Heart right ventricle (tissue), 16 donors: ENCODE measurements at regions not wholly inside any gene's neighbourhood (a gene's known extent, or its start where the extent isn't known, plus 50 kb on each side); places are given as distances from the start of the nearest gene placed in this dataset.

Experiments
- ATAC-seq, 8 donors: fragments of 200-7000 bp; cut with Tn5 transposase; one replicate each; pipeline ENCODE4 v1.9.1; 2020; ENCODE audit warnings: mild to moderate bottlenecking in 8 of 8, moderate library complexity in 8 of 8, moderate number of reproducible peaks in 1 of 8
- DNase-seq, 2 donors: peaks; one replicate each; pipeline ENCODE4 v3.0.0-alpha.2; 2020
- H3K27ac ChIP-seq, 10 donors: fragments of 200-600 bp; sonication (generic) in 2 of 10; one replicate each; pipeline versions ENCODE4 v1.5.0 to v1.8.0; 2020 to 2022; ENCODE audit warnings: mild to moderate bottlenecking in 3 of 10
- H3K27me3 ChIP-seq, 7 donors: fragments of 200-600 bp; one replicate each; pipeline ENCODE4 v1.8.0; 2021 to 2022; ENCODE audit warnings: mild to moderate bottlenecking in 2 of 7
- H3K36me3 ChIP-seq, 9 donors: fragments of 200-600 bp; sonication (generic) in 1 of 9; one replicate each; pipeline versions ENCODE4 v1.5.0 to v1.8.0; 2020 to 2022; ENCODE audit warnings: mild to moderate bottlenecking in 2 of 9
- H3K4me1 ChIP-seq, 9 donors: fragments of 200-600 bp; sonication (generic) in 1 of 9; one replicate each; pipeline versions ENCODE4 v1.5.0 to v1.8.0; 2020 to 2022; ENCODE audit warnings: mild to moderate bottlenecking in 4 of 9
- H3K4me3 ChIP-seq, 10 donors: fragments of 200-600 bp; sonication (generic) in 2 of 10; one replicate each; pipeline versions ENCODE4 v1.5.0 to v1.8.0; 2020 to 2022; ENCODE audit warnings: mild to moderate bottlenecking in 7 of 10, moderate library complexity in 2 of 10
- H3K9me3 ChIP-seq, 11 donors: fragments of 200-600 bp in 10 of 11; sonication (generic) in 2 of 11; one replicate each; pipeline versions ENCODE4 v1.5.0 to v1.8.0; 2013 to 2022; ENCODE audit warnings: mild to moderate bottlenecking in 2 of 11, control low read depth in 1 of 11, moderate library complexity in 1 of 11
- CTCF ChIP-seq, 9 donors: fragments of 200-600 bp; sonication (generic) in 2 of 9; IDR thresholded peaks; one replicate each; pipeline versions ENCODE4 v1.5.0 to v1.8.0; 2021 to 2022; ENCODE audit warnings: antibody characterized with exemption in 9 of 9, mild to moderate bottlenecking in 5 of 9, moderate library complexity in 1 of 9
- WGBS, 2 donors: extraction: QIAGEN DNeasy Blood & Tissue Kit; methylation state at CpG; one replicate each; pipeline ENCODE4 v1.1.7; 2013; ENCODE audit warnings: inconsistent platforms in 1 of 2; 5-methylcytosine and 5-hydroxymethylcytosine counted together
- intact Hi-C, 10 donors: fragments of 100-400 bp; cut with DNase I; formaldehyde crosslinking; loops; one replicate each; pipeline versions ENCODE4 v1.11.1 to v1.14.2; 2022
- donor health status: Arrhythmogenic right ventricular cardiomyopathy.
- donor health status: ischemic (EF 13 %, LVEDD 7.1; RV severe dilation, severe dysfunction).
- donor health status: healthy with polysubstance abuse.
- donor health status: DM: no; HTN: yes; CAD: no.
- donor health status: DM: no; HTN: no; CAD: no.
- donor health status: ischemic (EF 25% LVEDD 6.9; RV normal size, moderate dysfunction).
- donor health status: ischemic (EF 25% LVEDD 5.7; RV mildly dilated, moderate dysfunction).
- donor health status: healthy.
- donor health status: DM: yes; HTN: yes; CAD: no.
- donor health status: Ischemic cardiomyopathy.
- donor health status: ischemic (EF 35%, LVEDD 5.7; RV mildly dilated, moderate dysfunction).
- donor health status: nonischemic (EF 11% LVEDD 7.7; RV severe dilation, severe dysfunction).
- donor health status: DM: yes; HTN: yes; CAD: no.
- donor health status: PGD.
- donor health status: ischemic (EF 29% LVEDD 5.4; RV normal size, mild dysfunction).
- donor health status: nonischemic (EF 23%, LVEDD 6.1; RV moderate dilation, normal function).

GRCh38 chr7:17706275-17706674, 234.0 kb downstream of the SNX13 start:
- 52 to 61% methylated on average over 4 of the region's 4 CpGs for WGBS, 2 donors
- ATAC-seq (no peak), DNase-seq (no peak)
- Histone ChIP-seq H3K4me1 (no peaks in the 10 kb centered on the region), H3K4me3 (no peak overlapping the region), H3K27me3 (no peaks in the 10 kb centered on the region), H3K9me3 (peaks cover 0 to under 1% (median 0%) of the 10 kb centered on the region in 11 donors), H3K27ac (no peak overlapping the region), H3K36me3 (no peaks in the 10 kb centered on the region)
- intact Hi-C loops = loop anchor here in 3 of 10 donors (10.0 kb wide), 2 partner anchors 609 to 639 kb away; no protein-coding TSS in a partner anchor
- TF ChIP-seq CTCF (IDR thresholded peaks at IDR 0.05) = no peak

DNA sequence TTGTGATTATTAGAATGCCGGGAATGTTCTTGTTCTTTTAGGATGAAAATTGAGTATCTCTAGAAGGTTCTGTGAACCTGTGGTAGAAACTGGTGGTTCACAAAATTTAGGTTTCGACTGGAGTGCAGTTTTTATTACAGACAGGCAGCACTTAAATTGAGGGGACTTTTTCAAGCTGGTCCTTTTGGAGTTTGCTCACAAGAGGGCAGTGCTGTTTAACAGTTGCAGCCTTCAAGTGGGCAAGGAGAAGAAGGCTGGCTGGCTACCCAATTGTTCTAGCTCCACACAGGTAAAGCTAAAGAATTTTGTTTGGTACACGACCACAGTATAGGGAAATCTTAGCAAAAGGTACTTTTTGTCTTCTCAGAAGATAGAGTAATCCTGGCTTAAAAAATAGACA, 233.6 kb downstream of the SNX13 start:
- intact Hi-C loops = loop anchor here in 3 of 10 donors (10.0 kb wide), 2 partner anchors 608 to 638 kb away; no protein-coding TSS in a partner anchor
- TF ChIP-seq CTCF (IDR thresholded peaks at IDR 0.05) = peak; percentile 17 to 72 (median 58)
- H3K4me3 ChIP-seq = no peak overlapping the region
- ATAC-seq (peak in 6 of 8 donors; percentile 50 to 78 (median 64)), DNase-seq (peak in 1 of 2 donors; percentile 43)
- WGBS, 2 donors = 30 to 31% methylated on average over 3 of the region's 3 CpGs
- H3K36me3 ChIP-seq = no peaks in the 10 kb centered on the region
- no peaks in the 10 kb centered on the region for H3K9me3 ChIP-seq
- H3K4me1 ChIP-seq = no peaks in the 10 kb centered on the region
- H3K27me3 ChIP-seq = no peaks in the 10 kb centered on the region
- no peak overlapping the region for H3K27ac ChIP-seq

DNA sequence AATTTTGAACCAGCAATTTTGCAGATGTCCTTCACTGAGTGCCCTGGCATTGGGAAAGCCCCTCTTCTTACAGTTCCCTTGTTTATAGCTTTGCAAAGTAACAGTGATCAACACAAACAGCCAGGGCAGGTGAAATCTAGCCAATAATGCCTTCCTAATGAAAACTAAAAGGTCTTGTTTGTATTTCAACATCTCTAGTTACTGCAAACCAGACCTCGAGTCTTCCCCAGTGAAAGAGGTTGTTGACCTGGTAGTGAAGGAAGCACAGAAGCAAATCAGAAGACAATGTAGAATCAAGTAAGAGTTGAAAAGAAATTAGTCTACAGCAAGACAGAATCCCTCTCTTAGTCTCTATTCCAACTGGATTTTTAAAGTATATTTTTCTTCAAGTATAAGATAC, 231.2 kb downstream of the SNX13 start:
- no peak for TF ChIP-seq CTCF (IDR thresholded peaks at IDR 0.05)
- no peaks in the 10 kb centered on the region for H3K36me3 ChIP-seq
- intact Hi-C loops = loop anchor here in 3 of 10 donors (10.0 kb wide), 2 partner anchors 606 to 636 kb away; no protein-coding TSS in a partner anchor
- H3K27me3 ChIP-seq = no peaks in the 10 kb centered on the region
- no peak for DNase-seq
- no peak for ATAC-seq
- H3K9me3 ChIP-seq = no peaks in the 10 kb centered on the region
- H3K4me3 ChIP-seq = no peak overlapping the region
- no peaks in the 10 kb centered on the region for H3K4me1 ChIP-seq
- 78% methylated on average over 1 of the region's 1 CpG for WGBS, 2 donors
- no peak overlapping the region for H3K27ac ChIP-seq

- TF ChIP-seq CTCF (IDR thresholded peaks at IDR 0.05) = no peak
- intact Hi-C loops = loop anchor here in 3 of 10 donors (10.0 kb wide), 2 partner anchors 605 to 635 kb away; no protein-coding TSS in a partner anchor
- DNase-seq (no peak), ATAC-seq (no peak)
- Histone ChIP-seq H3K27ac (no peak overlapping the region), H3K36me3 (no peaks in the 10 kb centered on the region), H3K9me3 (no peaks in the 10 kb centered on the region), H3K4me3 (no peak overlapping the region), H3K4me1 (no peaks in the 10 kb centered on the region), H3K27me3 (no peaks in the 10 kb centered on the region)
- WGBS, 2 donors = 88 to 93% methylated on average over 2 of the region's 2 CpGs
Observed at GRCh38 chr7:17709599-17709998, 230.7 kb downstream of the SNX13 start.
